Retinal pigment epithelial cell (primary cell): ENCODE measurements at regions not wholly inside any gene's neighbourhood (a gene's known extent, or its start where the extent isn't known, plus 50 kb on each side); places are given as distances from the start of the nearest gene placed in this dataset.

Experiments
- DNase-seq: peaks from one replicate; pipeline ENCODE4 v3.0.0-alpha.2; 2010; ENCODE audit warnings: low read depth
- H3K4me3 ChIP-seq: 2 replicates; pipeline ENCODE4 v1.5.1; 2011; ENCODE audit warnings: mild to moderate bottlenecking, low read length, control low read depth, moderate library complexity
- CTCF ChIP-seq: conservative IDR thresholded peaks from 2 replicates; pipeline ENCODE4 v1.5.1; 2011; ENCODE audit warnings: low read depth, low read length, control low read depth, inconsistent platforms

- H3K4me3 ChIP-seq: no peak overlapping the region
- TF ChIP-seq CTCF: no peak
- no peak for DNase-seq
Observed at GRCh38 chr2:56729212-56729611, 545.4 kb downstream of the CCDC85A start.

GRCh38 chr2:56732946-56733345, 549.2 kb downstream of the CCDC85A start:
- DNase-seq: no peak
- TF ChIP-seq CTCF: no peak
- H3K4me3 ChIP-seq: no peak overlapping the region

- H3K4me3 ChIP-seq: no peak overlapping the region
- DNase-seq: no peak
- no peak for TF ChIP-seq CTCF
Observed at GRCh38 chr2:56739413-56739812, 555.6 kb downstream of the CCDC85A start.

DNA sequence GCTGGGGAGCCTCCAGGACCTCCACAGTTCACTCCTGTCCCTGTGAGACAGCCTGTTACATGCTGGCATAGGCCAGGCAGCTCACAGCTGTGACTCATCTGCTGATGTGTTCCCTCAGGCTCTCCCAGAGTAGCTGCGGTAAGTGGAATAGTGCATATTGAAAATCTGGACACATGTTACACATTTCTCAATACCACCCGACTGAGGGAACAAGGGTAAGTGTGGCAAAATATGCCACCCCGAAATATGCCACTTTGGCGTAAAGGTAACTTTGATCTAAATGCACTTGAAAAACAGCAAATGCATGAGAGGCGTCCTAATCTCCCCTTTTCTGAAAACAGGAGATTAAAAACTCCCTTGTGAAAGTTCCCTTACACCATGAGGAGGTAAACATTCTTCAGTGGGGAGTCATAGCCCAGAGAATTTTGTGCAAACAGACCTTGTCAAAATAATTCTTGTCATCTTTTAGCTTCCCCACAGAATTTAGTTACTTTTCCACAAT, 557.9 kb downstream of the CCDC85A start:
- peak overlapping the region; percentile 32 for H3K4me3 ChIP-seq
- TF ChIP-seq CTCF: no peak
- peak; percentile 92 for DNase-seq

- DNase-seq: no peak
- TF ChIP-seq CTCF: no peak
- H3K4me3 ChIP-seq: no peak overlapping the region
Observed at GRCh38 chr2:56743807-56744206, 560.0 kb downstream of the CCDC85A start.

GRCh38 chr2:56749152-56749752, 565.5 kb downstream of the CCDC85A start:
- peak; percentile 47 for TF ChIP-seq CTCF
- H3K4me3 ChIP-seq: no peak overlapping the region
- DNase-seq: no peak

DNA sequence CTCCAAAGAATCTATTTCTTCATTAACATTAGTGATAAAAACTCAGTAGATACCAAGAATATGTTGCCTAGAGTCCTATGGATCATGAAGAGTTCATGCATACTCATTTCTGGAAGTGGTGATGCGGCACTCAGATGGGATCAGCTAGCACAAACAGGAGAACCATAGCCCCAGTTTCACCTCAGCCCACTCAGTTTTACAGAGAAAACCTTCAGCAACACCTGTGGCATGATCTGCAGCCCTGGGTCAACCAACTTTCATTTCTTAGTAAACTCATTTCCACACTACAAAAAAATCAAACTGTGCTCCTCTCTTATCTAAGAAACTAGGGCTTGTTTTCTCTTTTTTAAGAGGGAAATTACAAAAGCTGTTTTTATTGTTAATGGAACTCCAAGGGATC, 569.4 kb downstream of the CCDC85A start:
- DNase-seq: no peak
- TF ChIP-seq CTCF: no peak
- no peak overlapping the region for H3K4me3 ChIP-seq
